Breast epithelium (tissue), 3 donors: ENCODE measurements at regions not wholly inside any gene's neighbourhood (a gene's known extent, or its start where the extent isn't known, plus 50 kb on each side); places are given as distances from the start of the nearest gene placed in this dataset.

Source experiments
- CTCF ChIP-seq, 3 donors: fragments of 450-650 bp; IDR thresholded peaks; one replicate each; pipeline ENCODE4 v1.5.1; 2016 to 2017; ENCODE audit warnings: antibody characterized with exemption in 3 of 3, mild to moderate bottlenecking in 3 of 3, moderate library complexity in 3 of 3
- POLR2A ChIP-seq: fragments of 450-650 bp; IDR thresholded peaks from one replicate; pipeline ENCODE4 v1.6.1; 2016; ENCODE audit warnings: antibody characterized with exemption, mild to moderate bottlenecking, moderate library complexity

DNA sequence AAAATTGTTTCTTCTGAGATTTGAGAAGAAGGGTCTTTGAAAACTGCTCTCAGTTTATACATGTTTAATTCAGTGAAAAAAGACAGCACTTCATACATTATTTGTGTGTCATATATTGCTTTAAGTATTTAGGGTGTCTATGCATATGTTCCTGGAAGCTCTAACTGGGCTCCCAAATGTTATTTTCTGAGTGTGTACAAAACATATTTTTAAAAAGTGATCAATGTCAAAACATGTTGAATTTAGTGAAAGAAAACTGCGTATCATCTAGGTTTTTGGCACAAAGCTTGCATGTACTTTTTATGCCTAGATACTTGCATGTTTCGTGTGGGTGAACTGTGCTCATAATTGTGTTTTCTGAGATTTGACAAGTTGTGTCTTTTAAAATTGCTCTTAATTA is 81.6 kb downstream of the ASCL4 start:
- TF ChIP-seq CTCF (IDR thresholded peaks at IDR 0.05) (no peak), POLR2A (no peak)
